GM12865 (cell line): ENCODE measurements at regions not wholly inside any gene's neighbourhood (a gene's known extent, or its start where the extent isn't known, plus 50 kb on each side); places are given as distances from the start of the nearest gene placed in this dataset.

Experiments
- DNase-seq: peaks from one replicate; pipeline ENCODE4 v3.0.0; 2010; ENCODE audit warnings: low read depth
- H3K4me3 ChIP-seq: 2 replicates; pipeline ENCODE4 v1.5.1; 2011; ENCODE audit warnings: mild to moderate bottlenecking, low read depth, low read length, control low read depth
- CTCF ChIP-seq: IDR thresholded peaks from 2 replicates; pipeline ENCODE4 v1.5.1; 2011; ENCODE audit warnings: low read length, control low read depth, low read depth, inconsistent platforms; ENCODE audit not compliant: insufficient read depth; ENCODE audit errors: missing control alignments

GRCh38 chr3:8282541-8283165 is 219.0 kb upstream of the LMCD1 start:
- H3K4me3 ChIP-seq, result no peak overlapping the region
- no peak for DNase-seq
- TF ChIP-seq CTCF, result no peak

DNA sequence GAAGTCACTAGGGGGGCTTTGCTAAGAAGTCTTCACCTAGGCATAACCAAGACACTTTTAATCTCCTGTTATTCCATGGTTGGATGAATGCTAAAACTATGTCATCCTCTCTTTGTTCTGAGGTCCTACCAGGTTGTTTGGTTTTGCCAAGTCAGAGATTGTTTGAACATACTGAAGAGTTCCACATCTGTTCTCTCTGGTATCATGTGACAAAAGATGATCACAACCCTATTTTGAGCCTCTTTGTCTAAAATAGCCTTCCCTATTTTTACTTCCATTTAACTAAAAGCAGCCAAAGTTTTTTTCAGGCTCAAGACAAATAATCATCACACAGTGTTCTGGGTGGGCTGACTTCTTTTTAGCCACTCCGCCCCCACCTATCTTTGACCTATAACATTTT is 218.4 kb upstream of the LMCD1 start:
- TF ChIP-seq CTCF, result no peak
- no peak for DNase-seq

DNA sequence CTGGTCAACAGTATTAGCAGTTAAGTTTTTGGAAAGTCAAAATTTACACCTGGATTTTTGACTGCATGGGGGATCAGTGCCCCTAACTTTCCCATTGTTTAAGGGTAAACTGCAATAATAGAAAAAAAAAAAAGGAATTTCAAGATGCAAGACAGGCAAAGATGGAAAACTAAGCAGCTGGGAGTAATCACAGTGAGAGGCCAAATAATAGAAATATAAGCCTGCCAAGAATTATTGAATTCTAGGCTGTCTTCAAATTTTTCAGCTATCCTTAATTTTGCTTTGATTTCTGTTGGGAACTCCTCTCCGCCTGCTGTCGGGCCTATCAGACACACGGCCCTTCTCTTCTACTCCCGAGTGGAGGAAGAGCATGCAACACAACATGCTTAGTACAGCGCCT is 215.5 kb upstream of the LMCD1 start:
- no peak for TF ChIP-seq CTCF
- DNase-seq, result no peak
- H3K4me3 ChIP-seq, result no peak overlapping the region

More for the DNA sequence above, 218.4 kb upstream of the LMCD1 start:
- no peak overlapping the region for H3K4me3 ChIP-seq

DNA sequence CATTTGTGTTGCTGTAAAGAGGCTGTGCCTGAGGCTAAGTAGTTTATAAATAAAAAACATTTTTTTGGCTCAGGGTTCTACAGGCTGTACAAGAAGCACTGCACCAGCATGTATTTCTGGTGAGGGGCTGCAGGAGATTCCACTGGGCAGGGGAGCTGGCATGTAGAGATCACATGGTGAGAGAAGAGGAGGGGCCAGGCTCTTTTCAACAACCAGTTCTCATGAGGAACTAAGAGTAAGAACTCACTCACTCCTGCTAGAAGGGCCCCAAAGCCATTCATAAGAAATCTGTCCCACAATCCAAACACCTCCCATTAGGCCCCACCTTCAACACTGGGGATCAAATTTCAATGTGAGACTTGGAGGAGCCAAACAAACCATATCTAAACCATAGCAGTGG is 214.9 kb upstream of the LMCD1 start:
- DNase-seq, result no peak
- TF ChIP-seq CTCF, result no peak
- H3K4me3 ChIP-seq, result no peak overlapping the region

DNA sequence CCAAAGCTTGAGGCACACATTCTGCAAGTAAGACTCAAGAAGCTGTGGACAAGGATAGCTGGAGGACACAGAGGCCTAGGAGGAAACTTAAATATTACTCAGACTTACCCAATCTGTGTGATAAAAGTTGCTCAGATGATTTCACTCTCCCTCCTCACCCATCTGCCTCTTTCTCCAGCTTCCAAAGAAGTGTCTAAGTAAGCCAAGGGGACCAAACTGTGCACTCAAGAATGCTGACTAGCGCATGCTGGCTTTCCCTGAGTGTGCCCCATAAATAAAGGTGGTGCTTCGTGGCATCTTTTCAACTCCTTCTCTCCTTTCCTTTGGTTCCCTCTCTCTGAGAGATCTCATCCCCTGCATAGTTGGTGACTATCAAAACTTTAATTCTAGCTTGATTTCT is 211.0 kb upstream of the LMCD1 start:
- no peak for TF ChIP-seq CTCF
- no peak for DNase-seq

DNA sequence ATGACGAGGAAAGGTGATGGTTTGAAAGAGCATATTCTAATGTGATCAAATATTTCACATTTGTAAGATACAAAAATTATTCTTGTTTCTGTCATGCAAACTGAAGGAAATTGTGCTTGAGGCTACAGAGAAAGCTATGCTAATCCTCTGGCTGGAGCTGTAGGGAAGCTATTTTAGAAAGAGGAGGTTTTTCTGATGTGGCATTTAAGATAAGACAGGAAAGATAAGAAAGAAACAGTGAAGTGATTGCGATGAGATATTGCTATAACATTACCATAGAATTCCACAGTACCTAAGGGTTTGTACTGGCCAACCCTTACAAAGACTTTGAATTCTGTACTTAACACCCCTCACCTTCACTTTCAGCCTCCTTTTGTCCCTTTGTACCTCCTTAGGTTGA is 205.2 kb upstream of the LMCD1 start:
- DNase-seq, result no peak
- no peak overlapping the region for H3K4me3 ChIP-seq
- TF ChIP-seq CTCF, result no peak

More for the DNA sequence above, 211.0 kb upstream of the LMCD1 start:
- no peak overlapping the region for H3K4me3 ChIP-seq
